Skeletal muscle satellite cell (primary cell): ENCODE measurements at regions not wholly inside any gene's neighbourhood (a gene's known extent, or its start where the extent isn't known, plus 50 kb on each side); places are given as distances from the start of the nearest gene placed in this dataset.

ENCODE experiments used
- H3K27me3 ChIP-seq: 2 replicates; pipeline ENCODE4 v1.7.0; 2013; ENCODE audit warnings: low read length; ENCODE audit not compliant: control insufficient read depth, insufficient read depth
- H3K36me3 ChIP-seq: 2 replicates; pipeline ENCODE4 v1.7.0; 2013; ENCODE audit warnings: mild to moderate bottlenecking, control low read depth, low read length; ENCODE audit not compliant: insufficient read depth
- H3K4me1 ChIP-seq: 2 replicates; pipeline ENCODE4 v1.7.0; 2013; ENCODE audit warnings: low read length; ENCODE audit not compliant: control insufficient read depth, insufficient read depth
- H3K4me2 ChIP-seq: 2 replicates; pipeline ENCODE4 v1.7.0; 2013; ENCODE audit warnings: mild to moderate bottlenecking, low read length
- H3K4me3 ChIP-seq: 2 replicates; pipeline ENCODE4 v1.7.0; 2013; ENCODE audit warnings: low read length
- H3K9ac ChIP-seq: 2 replicates; pipeline ENCODE4 v1.7.0; 2013; ENCODE audit warnings: mild to moderate bottlenecking, low read depth, low read length, moderate library complexity
- H3K9me3 ChIP-seq: replicated peaks from 2 replicates; pipeline ENCODE4 v1.7.0; 2013; ENCODE audit warnings: mild to moderate bottlenecking, control low read depth, low read length

GRCh38 chr12:58547217-58547616 is 373.1 kb downstream of the LRIG3 start:
- H3K36me3 ChIP-seq: no peaks in the 10 kb centered on the region
- H3K4me3 ChIP-seq: no peak overlapping the region
- no peaks in the 10 kb centered on the region for H3K27me3 ChIP-seq
- no peaks in the 10 kb centered on the region for H3K9me3 ChIP-seq
- no peak overlapping the region for H3K9ac ChIP-seq
- no peaks in the 10 kb centered on the region for H3K4me1 ChIP-seq
- H3K4me2 ChIP-seq: no peak overlapping the region

- Histone ChIP-seq H3K9me3 (no peaks in the 10 kb centered on the region), H3K9ac (no peak overlapping the region), H3K36me3 (no peaks in the 10 kb centered on the region), H3K4me2 (no peak overlapping the region), H3K4me1 (no peaks in the 10 kb centered on the region), H3K4me3 (no peak overlapping the region), H3K27me3 (no peaks in the 10 kb centered on the region)
These were observed 371.5 kb downstream of the LRIG3 start for GRCh38 chr12:58548801-58549200.

DNA sequence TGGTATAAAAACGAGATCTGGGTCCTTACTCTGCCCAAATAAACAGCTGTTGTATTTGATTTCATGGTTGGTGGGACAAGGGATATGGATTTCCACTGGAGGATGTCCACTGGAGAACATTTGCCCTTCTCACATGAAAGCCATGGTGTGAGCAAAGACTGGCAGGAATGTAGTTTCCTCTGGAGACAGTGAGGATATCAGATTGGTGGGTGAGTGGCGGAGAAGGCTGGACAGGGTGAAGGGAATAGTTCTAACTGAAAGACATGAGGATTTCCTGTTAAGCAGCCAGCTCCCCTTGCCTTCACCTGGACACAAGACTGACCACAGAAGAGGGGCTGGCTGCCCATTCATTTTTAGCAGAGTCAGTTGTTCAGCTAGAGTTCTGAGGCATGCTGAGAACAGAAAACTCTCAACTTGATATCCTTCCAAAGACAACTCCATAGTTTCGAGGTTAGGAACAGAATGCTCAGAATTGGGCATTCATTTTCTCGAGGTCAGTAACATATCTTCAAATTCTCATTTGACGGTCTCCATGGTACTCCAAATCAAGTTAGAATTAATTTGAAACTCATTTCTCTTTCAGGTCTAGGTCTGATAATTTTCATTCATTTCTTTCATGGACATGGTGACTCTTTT is 365.7 kb downstream of the LRIG3 start:
- Histone ChIP-seq H3K9ac (no peak overlapping the region), H3K4me3 (no peak overlapping the region), H3K27me3 (no peaks in the 10 kb centered on the region), H3K36me3 (no peaks in the 10 kb centered on the region), H3K4me1 (peaks cover 28% of the 10 kb centered on the region), H3K4me2 (no peak overlapping the region), H3K9me3 (no peaks in the 10 kb centered on the region)

DNA sequence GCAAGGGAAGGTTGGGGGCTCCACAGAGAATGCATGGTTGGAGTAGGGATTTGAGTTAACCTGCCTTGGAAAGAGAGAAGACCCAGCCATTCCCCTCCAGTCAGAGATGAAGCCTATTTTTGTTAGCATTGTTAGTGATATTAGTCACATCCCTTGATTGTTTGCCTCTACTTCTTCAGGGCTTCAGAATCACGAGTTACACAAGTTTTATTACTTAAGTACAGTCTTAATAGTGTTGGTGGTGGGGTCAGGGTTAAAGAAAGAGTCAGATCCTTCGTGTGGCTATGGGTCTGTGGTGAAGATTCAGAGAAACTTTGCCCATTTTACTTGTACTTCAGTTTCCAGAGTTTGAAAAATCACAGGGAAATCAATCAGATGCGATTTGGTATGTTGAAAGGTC is 363.1 kb downstream of the LRIG3 start:
- Histone ChIP-seq H3K27me3 (no peaks in the 10 kb centered on the region), H3K4me3 (peak overlapping the region; percentile 26), H3K9ac (peak overlapping the region; percentile 47), H3K4me1 (peaks cover 28% of the 10 kb centered on the region), H3K36me3 (no peaks in the 10 kb centered on the region), H3K4me2 (peak overlapping the region; percentile 57), H3K9me3 (no peaks in the 10 kb centered on the region)

- Histone ChIP-seq H3K36me3 (no peaks in the 10 kb centered on the region), H3K4me2 (peak overlapping the region; percentile 57), H3K9me3 (no peaks in the 10 kb centered on the region), H3K4me3 (no peak overlapping the region), H3K4me1 (peaks cover 28% of the 10 kb centered on the region), H3K27me3 (no peaks in the 10 kb centered on the region), H3K9ac (peak overlapping the region; percentile 47)
These were observed 362.6 kb downstream of the LRIG3 start for GRCh38 chr12:58557661-58558060.

DNA sequence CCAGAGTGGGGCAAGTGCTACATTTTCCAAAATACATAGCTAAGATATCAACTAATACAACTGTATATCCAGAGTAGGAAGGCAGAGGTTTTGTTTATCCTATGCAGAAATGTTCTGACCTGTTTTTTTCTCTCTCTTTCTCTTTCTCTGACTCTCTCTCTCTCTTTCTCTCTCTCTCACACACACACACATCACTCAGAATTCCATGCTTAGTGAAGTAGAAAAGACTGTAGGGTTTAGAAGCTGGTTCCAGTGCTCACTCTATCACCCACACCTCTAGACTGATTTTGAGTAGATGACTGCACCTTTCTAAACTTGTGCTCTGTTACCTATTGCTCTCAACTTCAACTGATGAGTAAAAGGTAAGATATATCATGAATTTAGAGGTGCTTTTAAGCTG is 356.7 kb downstream of the LRIG3 start:
- Histone ChIP-seq H3K4me1 (peaks cover 30% of the 10 kb centered on the region), H3K9me3 (no peaks in the 10 kb centered on the region), H3K4me2 (no peak overlapping the region), H3K4me3 (no peak overlapping the region), H3K36me3 (no peaks in the 10 kb centered on the region), H3K27me3 (no peaks in the 10 kb centered on the region), H3K9ac (no peak overlapping the region)

DNA sequence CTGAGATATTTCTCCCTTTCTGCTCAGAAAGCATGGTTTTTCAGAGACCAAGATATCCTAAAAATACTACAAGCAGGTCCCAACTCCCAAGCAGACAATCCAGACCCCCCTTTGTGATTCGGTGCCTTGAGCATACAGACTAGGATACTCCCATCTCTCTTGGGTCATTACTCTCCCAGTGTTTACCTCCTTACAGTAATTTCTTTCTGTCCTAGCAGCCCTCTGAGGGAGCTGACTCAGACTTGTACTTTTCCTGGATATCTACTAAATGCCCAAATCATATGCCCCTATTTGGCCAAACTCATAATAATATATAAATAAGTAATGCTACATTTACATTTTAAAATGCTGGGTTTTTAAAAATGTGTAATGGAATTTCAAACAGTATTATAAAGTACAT is 355.6 kb downstream of the LRIG3 start:
- Histone ChIP-seq H3K9ac (no peak overlapping the region), H3K9me3 (no peaks in the 10 kb centered on the region), H3K36me3 (no peaks in the 10 kb centered on the region), H3K4me3 (no peak overlapping the region), H3K4me2 (peak overlapping the region; percentile 42), H3K4me1 (peaks cover 30% of the 10 kb centered on the region), H3K27me3 (no peaks in the 10 kb centered on the region)

DNA sequence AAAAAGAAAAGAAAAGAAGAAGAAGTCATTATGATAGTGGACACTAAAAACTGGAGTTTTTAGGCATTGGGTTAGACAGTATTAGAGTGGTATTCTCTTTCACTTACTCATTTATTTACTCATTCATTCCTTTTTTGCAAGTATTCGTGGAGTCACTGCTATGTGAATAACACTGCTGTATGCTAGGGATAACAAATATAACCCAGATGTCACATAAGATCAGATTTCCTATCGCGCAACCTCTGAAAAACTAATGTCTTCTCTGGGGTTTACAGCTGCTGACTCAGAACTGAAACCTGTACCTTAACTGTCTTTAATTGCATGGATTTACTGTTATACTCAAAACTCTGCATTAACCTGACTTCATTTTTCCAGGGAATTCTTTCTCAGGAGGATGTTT is 353.7 kb downstream of the LRIG3 start:
- no peak overlapping the region for H3K4me3 ChIP-seq
- no peak overlapping the region for H3K9ac ChIP-seq
- peak overlapping the region; percentile 57 for H3K4me2 ChIP-seq
- no peaks in the 10 kb centered on the region for H3K9me3 ChIP-seq
- no peaks in the 10 kb centered on the region for H3K36me3 ChIP-seq
- peaks cover 30% of the 10 kb centered on the region for H3K4me1 ChIP-seq
- H3K27me3 ChIP-seq: no peaks in the 10 kb centered on the region

GRCh38 chr12:58567189-58567588 is 353.1 kb downstream of the LRIG3 start:
- peak overlapping the region; percentile 57 for H3K4me2 ChIP-seq
- H3K9me3 ChIP-seq: no peaks in the 10 kb centered on the region
- no peaks in the 10 kb centered on the region for H3K36me3 ChIP-seq
- H3K4me3 ChIP-seq: no peak overlapping the region
- no peak overlapping the region for H3K9ac ChIP-seq
- peaks cover 30% of the 10 kb centered on the region for H3K4me1 ChIP-seq
- H3K27me3 ChIP-seq: no peaks in the 10 kb centered on the region

- Histone ChIP-seq H3K4me2 (no peak overlapping the region), H3K4me3 (no peak overlapping the region), H3K36me3 (no peaks in the 10 kb centered on the region), H3K9me3 (no peaks in the 10 kb centered on the region), H3K27me3 (no peaks in the 10 kb centered on the region), H3K9ac (no peak overlapping the region), H3K4me1 (peaks cover 29% of the 10 kb centered on the region)
These were observed 349.9 kb downstream of the LRIG3 start for GRCh38 chr12:58570411-58570810.

GRCh38 chr12:58575256-58575655 is 345.0 kb downstream of the LRIG3 start:
- peak overlapping the region; percentile 50 for H3K4me2 ChIP-seq
- no peaks in the 10 kb centered on the region for H3K36me3 ChIP-seq
- H3K9me3 ChIP-seq: no peaks in the 10 kb centered on the region

GRCh38 chr12:58576081-58576480 is 344.2 kb downstream of the LRIG3 start:
- no peaks in the 10 kb centered on the region for H3K36me3 ChIP-seq
- no peak overlapping the region for H3K9ac ChIP-seq
- H3K9me3 ChIP-seq: no peaks in the 10 kb centered on the region

More at GRCh38 chr12:58575256-58575655, 345.0 kb downstream of the LRIG3 start:
- Histone ChIP-seq H3K4me3 (no peak overlapping the region), H3K9ac (no peak overlapping the region), H3K4me1 (peaks cover 20% of the 10 kb centered on the region), H3K27me3 (no peaks in the 10 kb centered on the region)

More at GRCh38 chr12:58576081-58576480, 344.2 kb downstream of the LRIG3 start:
- no peak overlapping the region for H3K4me2 ChIP-seq
- H3K4me3 ChIP-seq: no peak overlapping the region
- H3K4me1 ChIP-seq: peaks cover 22% of the 10 kb centered on the region
- H3K27me3 ChIP-seq: no peaks in the 10 kb centered on the region
